ENCODE measurements at regions not wholly inside any gene's neighbourhood (a gene's known extent, or its start where the extent isn't known, plus 50 kb on each side); places are given as distances from the start of the nearest gene placed in this dataset.

DNA sequence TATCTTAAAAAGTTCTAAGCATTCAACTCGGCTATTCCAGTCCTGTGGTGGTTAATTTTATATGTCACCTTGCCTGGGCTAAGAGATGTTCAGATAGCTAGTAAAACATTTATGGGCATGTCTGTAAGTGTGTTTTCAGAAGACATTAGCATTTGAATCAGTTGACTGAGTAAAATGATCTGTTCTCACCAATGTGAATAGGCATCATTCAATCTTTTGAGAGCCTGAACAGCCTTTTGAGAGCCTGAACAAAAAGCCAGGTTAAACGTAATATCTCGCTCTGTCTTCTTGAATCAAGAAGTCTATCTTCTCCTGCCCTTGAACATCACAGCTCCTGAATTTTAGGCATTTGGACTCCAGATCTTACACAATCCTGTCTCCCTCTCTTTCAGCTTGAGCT, 1266.1 kb downstream of the LRFN5 start:
- no peak for FAIRE-seq
- Histone ChIP-seq H3K36me3 (ENCODE audit: control insufficient read depth, insufficient read depth, low read length) (no peaks in the 10 kb centered on the region), H3K4me3 (ENCODE audit: low read depth, low read length) (no peak overlapping the region), H3K27me3 (ENCODE audit: control insufficient read depth, insufficient read depth, low read length) (no peaks in the 10 kb centered on the region)
- no peak for TF ChIP-seq CTCF (IDR thresholded peaks at IDR 0.05; ENCODE audit: insufficient read depth, low read length, severe bottlenecking)
- DNase-seq (ENCODE audit: low read depth): no peak

DNA sequence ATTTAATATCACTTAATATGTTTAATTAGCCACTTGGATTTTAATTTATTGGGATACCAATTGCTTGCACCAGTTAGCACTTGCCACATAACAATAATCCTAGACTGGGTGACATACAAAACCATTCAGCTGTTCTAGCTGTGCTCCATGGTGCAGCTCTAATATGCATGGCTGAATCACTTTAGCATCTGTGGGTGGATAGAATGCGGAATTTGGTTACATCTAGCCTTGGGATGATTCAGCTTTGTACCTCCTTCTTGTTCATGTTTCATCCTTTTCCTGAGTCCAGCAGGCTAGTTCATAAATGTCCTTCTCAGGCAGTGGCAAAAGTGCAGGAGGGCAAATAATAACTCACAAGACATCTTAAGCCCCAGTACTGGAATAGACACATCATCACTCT, 1263.0 kb downstream of the LRFN5 start:
- TF ChIP-seq CTCF (IDR thresholded peaks at IDR 0.05; ENCODE audit: insufficient read depth, low read length, severe bottlenecking): no peak
- Histone ChIP-seq H3K27me3 (ENCODE audit: control insufficient read depth, insufficient read depth, low read length) (no peaks in the 10 kb centered on the region), H3K4me3 (ENCODE audit: low read depth, low read length) (no peak overlapping the region), H3K36me3 (ENCODE audit: control insufficient read depth, insufficient read depth, low read length) (no peaks in the 10 kb centered on the region)
- FAIRE-seq (no peak), DNase-seq (ENCODE audit: low read depth) (no peak)

- Histone ChIP-seq H3K27me3 (ENCODE audit: control insufficient read depth, insufficient read depth, low read length) (no peaks in the 10 kb centered on the region), H3K36me3 (ENCODE audit: control insufficient read depth, insufficient read depth, low read length) (no peaks in the 10 kb centered on the region)
- no peak for FAIRE-seq
Measured at GRCh38 chr14:42862114-42862513, 1255.4 kb downstream of the LRFN5 start.

DNA sequence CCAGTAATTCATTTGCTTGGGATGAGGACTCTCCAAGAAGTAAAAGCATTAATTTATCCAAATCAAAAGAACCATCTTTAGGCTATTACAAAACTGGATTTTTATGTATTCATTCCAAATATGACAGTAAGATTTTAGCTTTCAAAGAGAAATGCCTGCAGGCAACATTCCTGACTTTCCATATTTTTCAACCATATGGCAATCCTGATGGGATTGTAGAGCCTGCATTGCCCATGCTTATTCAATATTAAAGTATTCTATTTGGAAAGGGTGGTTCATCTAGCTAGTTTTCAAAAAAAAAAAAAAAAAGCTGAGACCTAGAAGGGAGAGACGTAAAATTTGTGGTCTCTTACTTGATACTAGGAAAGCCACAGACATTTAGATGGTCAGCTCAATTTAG, 1253.7 kb downstream of the LRFN5 start:
- H3K4me3 ChIP-seq (ENCODE audit: low read depth, low read length): no peak overlapping the region
- no peaks in the 10 kb centered on the region for H3K36me3 ChIP-seq (ENCODE audit: control insufficient read depth, insufficient read depth, low read length)
- TF ChIP-seq CTCF (IDR thresholded peaks at IDR 0.05; ENCODE audit: insufficient read depth, low read length, severe bottlenecking): no peak
- no peaks in the 10 kb centered on the region for H3K27me3 ChIP-seq (ENCODE audit: control insufficient read depth, insufficient read depth, low read length)
- DNase-seq (ENCODE audit: low read depth) (no peak), FAIRE-seq (no peak)

More at GRCh38 chr14:42862114-42862513, 1255.4 kb downstream of the LRFN5 start:
- DNase-seq (ENCODE audit: low read depth): no peak
- no peak overlapping the region for H3K4me3 ChIP-seq (ENCODE audit: low read depth, low read length)
- TF ChIP-seq CTCF (IDR thresholded peaks at IDR 0.05; ENCODE audit: insufficient read depth, low read length, severe bottlenecking): no peak

- Histone ChIP-seq H3K27me3 (ENCODE audit: control insufficient read depth, insufficient read depth, low read length) (no peaks in the 10 kb centered on the region), H3K36me3 (ENCODE audit: control insufficient read depth, insufficient read depth, low read length) (no peaks in the 10 kb centered on the region), H3K4me3 (ENCODE audit: low read depth, low read length) (no peak overlapping the region)
- TF ChIP-seq CTCF (IDR thresholded peaks at IDR 0.05; ENCODE audit: insufficient read depth, low read length, severe bottlenecking): no peak
- DNase-seq (ENCODE audit: low read depth) (no peak), FAIRE-seq (no peak)
Measured at GRCh38 chr14:42856106-42856505, 1249.4 kb downstream of the LRFN5 start.

DNA sequence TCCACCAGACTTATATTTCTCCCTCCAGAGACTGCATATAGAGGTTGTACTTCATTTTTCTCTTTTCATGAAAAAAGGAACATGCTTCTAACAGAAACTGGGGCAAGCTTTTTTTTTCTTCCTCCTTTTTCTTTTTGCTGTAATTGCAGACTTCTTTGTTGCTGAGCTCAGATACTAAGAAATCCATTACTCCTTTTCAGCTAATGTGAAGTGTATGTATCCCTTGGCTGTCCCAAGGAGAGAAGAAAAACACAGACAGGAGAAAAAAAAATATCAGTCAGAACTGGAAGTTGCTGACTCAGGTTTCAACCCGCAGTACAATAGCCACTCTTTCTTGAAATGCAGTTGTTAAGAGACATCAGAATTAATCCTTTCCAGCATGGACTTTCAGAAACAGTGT, 1248.4 kb downstream of the LRFN5 start:
- H3K36me3 ChIP-seq (ENCODE audit: control insufficient read depth, insufficient read depth, low read length): no peaks in the 10 kb centered on the region
- no peaks in the 10 kb centered on the region for H3K27me3 ChIP-seq (ENCODE audit: control insufficient read depth, insufficient read depth, low read length)
- H3K4me3 ChIP-seq (ENCODE audit: low read depth, low read length): no peak overlapping the region
- no peak for TF ChIP-seq CTCF (IDR thresholded peaks at IDR 0.05; ENCODE audit: insufficient read depth, low read length, severe bottlenecking)
- FAIRE-seq (no peak), DNase-seq (ENCODE audit: low read depth) (no peak)
